ENCODE measurements at regions not wholly inside any gene's neighbourhood (a gene's known extent, or its start where the extent isn't known, plus 50 kb on each side); places are given as distances from the start of the nearest gene placed in this dataset.

- DNase-seq, result no peak
Observed at GRCh38 chr18:23350188-23350587, 102.9 kb upstream of the RIOK3 start.

GRCh38 chr18:23351521-23351920, 101.6 kb upstream of the RIOK3 start:
- no peak for DNase-seq

- DNase-seq, result no peak
Observed at GRCh38 chr18:23352042-23352441, 101.0 kb upstream of the RIOK3 start.

- no peak for DNase-seq
Observed at GRCh38 chr18:23353459-23353858, 99.6 kb upstream of the RIOK3 start.

GRCh38 chr18:23354625-23355024, 98.5 kb upstream of the RIOK3 start:
- DNase-seq, result no peak

- DNase-seq, result no peak
Observed at GRCh38 chr18:23355206-23355605, 97.9 kb upstream of the RIOK3 start.

GRCh38 chr18:23356424-23356823, 96.7 kb upstream of the RIOK3 start:
- no peak for DNase-seq

GRCh38 chr18:23356915-23357601, 96.0 kb upstream of the RIOK3 start:
- no peak for DNase-seq

GRCh38 chr18:23357996-23358594, 95.0 kb upstream of the RIOK3 start:
- DNase-seq, result no peak

GRCh38 chr18:23359421-23359820, 93.7 kb upstream of the RIOK3 start:
- DNase-seq, result no peak

GRCh38 chr18:23363865-23364570, 89.1 kb upstream of the RIOK3 start:
- no peak for DNase-seq

- DNase-seq, result no peak
Observed at GRCh38 chr18:23365602-23366001, 87.5 kb upstream of the RIOK3 start.

- no peak for DNase-seq
Observed at GRCh38 chr18:23369266-23369665, 83.8 kb upstream of the RIOK3 start.

GRCh38 chr18:23373570-23373969, 79.5 kb upstream of the RIOK3 start:
- DNase-seq, result no peak

- DNase-seq, result no peak
Observed at GRCh38 chr18:23377669-23378301, 75.3 kb upstream of the RIOK3 start.

GRCh38 chr18:23378302-23378686, 74.8 kb upstream of the RIOK3 start:
- no peak for DNase-seq

- no peak for DNase-seq
Observed at GRCh38 chr18:23380001-23380550, 73.0 kb upstream of the RIOK3 start.

GRCh38 chr18:23380817-23381216, 72.3 kb upstream of the RIOK3 start:
- no peak for DNase-seq

GRCh38 chr18:23383494-23383893, 69.6 kb upstream of the RIOK3 start:
- DNase-seq, result no peak

- no peak for DNase-seq
Observed at GRCh38 chr18:23384778-23385736, 68.0 kb upstream of the RIOK3 start.

GRCh38 chr18:23386317-23386716, 66.8 kb upstream of the RIOK3 start:
- no peak for DNase-seq

GRCh38 chr18:23387265-23387664, 65.8 kb upstream of the RIOK3 start:
- DNase-seq, result peak; percentile 64

Data from NCI-H748 treated with DMSO at 0.1 percent for 48 hours (cell line).